ENCODE measurements at regions not wholly inside any gene's neighbourhood (a gene's known extent, or its start where the extent isn't known, plus 50 kb on each side); places are given as distances from the start of the nearest gene placed in this dataset.

- no peak for DNase-seq
Observed at GRCh38 chrX:6683353-6683752, 148.4 kb upstream of the VCX3A start.

GRCh38 chrX:6681521-6682145 lies 146.7 kb upstream of the VCX3A start:
- no peak for DNase-seq

- no peak for DNase-seq
Observed at GRCh38 chrX:6679988-6680387, 145.1 kb upstream of the VCX3A start.

- DNase-seq = no peak
Observed at GRCh38 chrX:6679550-6679949, 144.6 kb upstream of the VCX3A start.

- no peak for DNase-seq
Observed at GRCh38 chrX:6678313-6678712, 143.4 kb upstream of the VCX3A start.

GRCh38 chrX:6674734-6675133 lies 139.8 kb upstream of the VCX3A start:
- DNase-seq = no peak

GRCh38 chrX:6667048-6667768 lies 132.3 kb upstream of the VCX3A start:
- no peak for DNase-seq

GRCh38 chrX:6666624-6667023 lies 131.7 kb upstream of the VCX3A start:
- DNase-seq = no peak

GRCh38 chrX:6661736-6662135 lies 126.8 kb upstream of the VCX3A start:
- no peak for DNase-seq

- no peak for DNase-seq
Observed at GRCh38 chrX:6660567-6661264, 125.8 kb upstream of the VCX3A start.

GRCh38 chrX:6645216-6645615 lies 110.3 kb upstream of the VCX3A start:
- no peak for DNase-seq

GRCh38 chrX:6644411-6644810 lies 109.5 kb upstream of the VCX3A start:
- DNase-seq = no peak

GRCh38 chrX:6640727-6641126 lies 105.8 kb upstream of the VCX3A start:
- no peak for DNase-seq

- no peak for DNase-seq
Observed at GRCh38 chrX:6614506-6614905, 79.6 kb upstream of the VCX3A start.

- DNase-seq = no peak
Observed at GRCh38 chrX:6599230-6599860, 64.4 kb upstream of the VCX3A start.

Measured in MV-4-11 (cell line).